IMR-90 (cell line): ENCODE measurements at regions not wholly inside any gene's neighbourhood (a gene's known extent, or its start where the extent isn't known, plus 50 kb on each side); places are given as distances from the start of the nearest gene placed in this dataset.

Experiments used
- ATAC-seq: fragments of 200-7000 bp; cut with Tn5 transposase; 2 replicates; pipeline ENCODE4 v1.9.1; 2020; ENCODE audit warnings: low read depth, mild to moderate bottlenecking, moderate library complexity
- BruUV-seq: library from RNA; stranded (reverse); fragments of 400-500 nt; replicated peaks from 2 replicates; lab custom pipeline; 2021; lab: Mats Ljungman, UMichigan
- CTCF ChIA-PET: fragments of 300-600 bp; formaldehyde crosslinking; extraction: SDS; loops from one replicate; lab custom pipeline; 2021; ENCODE audit warnings: antibody characterized with exemption; lab: Yijun Ruan, JAX
- POLR2A ChIA-PET: fragments of 300-600 bp; sonication (Branson Sonifier 250); formaldehyde crosslinking; loops from one replicate; lab custom pipeline; 2022; ENCODE audit warnings: antibody characterized with exemption; ENCODE audit not compliant: unreplicated experiment; lab: Charles Lee
- DNase-seq: peaks from one replicate; pipeline ENCODE4 v3.0.0; 2013
- H2AFZ ChIP-seq: replicated peaks from 2 replicates; pipeline ENCODE3; 2013; ENCODE audit warnings: low read length, mild to moderate bottlenecking; ENCODE audit not compliant: poor library complexity
- H2AK5ac ChIP-seq: 2 replicates; pipeline ENCODE4 v1.6.1; 2013; ENCODE audit warnings: low read depth, low read length, inconsistent platforms
- H2AK9ac ChIP-seq: replicated peaks from 2 replicates; pipeline ENCODE3; 2013; ENCODE audit warnings: mild to moderate bottlenecking, low read depth, low read length, moderate library complexity; ENCODE audit not compliant: poor library complexity
- H2BK120ac ChIP-seq: 2 replicates; pipeline ENCODE4 v1.6.1; 2013; ENCODE audit warnings: low read depth, low read length, inconsistent platforms
- H2BK15ac ChIP-seq: 3 replicates; pipeline ENCODE4 v1.6.1; 2013; ENCODE audit warnings: low read depth, low read length, inconsistent platforms
- H2BK20ac ChIP-seq: 2 replicates; pipeline ENCODE4 v1.6.1; 2013; ENCODE audit warnings: low read depth, mild to moderate bottlenecking, inconsistent platforms, low read length, moderate library complexity
- H2BK5ac ChIP-seq: 2 replicates; pipeline ENCODE4 v1.6.1; 2013; ENCODE audit warnings: mild to moderate bottlenecking, low read depth, low read length, inconsistent platforms; ENCODE audit not compliant: poor library complexity, severe bottlenecking
- H3K14ac ChIP-seq: replicated peaks from 2 replicates; pipeline ENCODE4 v1.6.1; 2013; ENCODE audit warnings: low read depth, low read length, inconsistent platforms
- H3K18ac ChIP-seq: 2 replicates; pipeline ENCODE4 v1.6.1; 2013; ENCODE audit warnings: low read depth, low read length, control low read depth
- H3K23ac ChIP-seq: 2 replicates; pipeline ENCODE4 v1.6.1; 2013; ENCODE audit warnings: low read depth, low read length, inconsistent platforms
- H3K27ac ChIP-seq: 2 replicates; pipeline ENCODE4 v1.5.1; 2013; ENCODE audit warnings: mild to moderate bottlenecking, control low read depth, low read length; ENCODE audit not compliant: insufficient read depth
- H3K27me3 ChIP-seq: 2 replicates; pipeline ENCODE4 v1.6.1; 2013; ENCODE audit warnings: low read length; ENCODE audit not compliant: control insufficient read depth, insufficient read depth
- H3K36me3 ChIP-seq: 2 replicates; pipeline ENCODE4 v1.6.1; 2013; ENCODE audit warnings: low read length, mixed read lengths; ENCODE audit not compliant: control insufficient read depth, insufficient read depth
- H3K4ac ChIP-seq: 2 replicates; pipeline ENCODE4 v1.6.1; 2013; ENCODE audit warnings: low read depth, low read length, inconsistent platforms
- H3K4me1 ChIP-seq: 2 replicates; pipeline ENCODE4 v1.6.1; 2013; ENCODE audit warnings: low read length, mixed read lengths; ENCODE audit not compliant: control insufficient read depth, insufficient read depth
- H3K4me2 ChIP-seq: 2 replicates; pipeline ENCODE4 v1.6.1; 2013; ENCODE audit warnings: low read depth, mild to moderate bottlenecking, control low read depth, low read length, moderate library complexity
- H3K4me3 ChIP-seq: 2 replicates; pipeline ENCODE4 v1.5.1; 2013; ENCODE audit warnings: low read depth, mild to moderate bottlenecking, control low read depth, low read length, moderate library complexity; ENCODE audit not compliant: insufficient read depth
- H3K56ac ChIP-seq: 2 replicates; pipeline ENCODE4 v1.6.1; 2013; ENCODE audit warnings: low read length, inconsistent platforms; ENCODE audit not compliant: insufficient read depth; ENCODE audit errors: extremely low read depth
- H3K79me1 ChIP-seq, 2 experiments: 2 replicates each; pipeline ENCODE4 v1.6.1; 2013; ENCODE audit warnings: low read length in 2 of 2, inconsistent platforms in 1 of 2, low read depth in 1 of 2
- H3K9ac ChIP-seq: 2 replicates; pipeline ENCODE4 v1.6.1; 2013; ENCODE audit warnings: low read depth, low read length, control low read depth
- H3K9me1 ChIP-seq: 2 replicates; pipeline ENCODE4 v1.6.1; 2013; ENCODE audit warnings: low read length, inconsistent platforms; ENCODE audit not compliant: insufficient read depth
- H3K9me3 ChIP-seq: 2 replicates; pipeline ENCODE4 v1.6.1; 2013; ENCODE audit warnings: low read length; ENCODE audit not compliant: control insufficient read depth, insufficient read depth
- H4K20me1 ChIP-seq: 2 replicates; pipeline ENCODE4 v1.6.1; 2013; ENCODE audit warnings: low read length, inconsistent platforms; ENCODE audit not compliant: insufficient read depth
- H4K5ac ChIP-seq: 2 replicates; pipeline ENCODE4 v1.6.1; 2013; ENCODE audit warnings: mild to moderate bottlenecking, low read depth, low read length, control low read depth
- H4K8ac ChIP-seq, 2 experiments: 2 replicates each; pipeline ENCODE4 v1.6.1; 2013; ENCODE audit warnings: low read depth in 2 of 2, low read length in 2 of 2, control low read depth in 1 of 2, inconsistent platforms in 1 of 2
- H4K91ac ChIP-seq: 2 replicates; pipeline ENCODE4 v1.6.1; 2013; ENCODE audit warnings: low read depth, low read length, inconsistent platforms; ENCODE audit not compliant: insufficient read depth
- RAD21 ChIP-seq: IDR thresholded peaks from 2 replicates; pipeline ENCODE4 v1.6.1; 2012; ENCODE audit warnings: low read length, improper control_type of control experiment
- WGBS, 2 experiments: methylation state at CpG; one replicate each; pipeline versions ENCODE4 v1.1.5 to v1.1.7; 2013; ENCODE audit warnings: missing lambda C conversion rate in 2 of 2; ENCODE audit not compliant: insufficient read length in 1 of 2; ENCODE audit errors: extremely low coverage in 2 of 2; 5-methylcytosine and 5-hydroxymethylcytosine counted together
- dilution Hi-C: fragments of 300-500 bp; cut with HindIII; formaldehyde crosslinking; loops from one replicate; pipeline ENCODE4 v1.14.3; 2018; ENCODE audit warnings: low sequenced_read_pairs; ENCODE audit not compliant: unreplicated experiment
- in situ Hi-C: fragments of 300-500 bp; cut with MboI; formaldehyde crosslinking; loops from 3 replicates; pipeline ENCODE4 v1.14.3; 2019; ENCODE audit warnings: low sequenced_read_pairs, inconsistent platforms, mixed read lengths
- intact Hi-C: fragments of 100-400 bp; cut with micrococcal nuclease; formaldehyde crosslinking; loops from 2 replicates; pipeline ENCODE4 v1.10.0; 2022

- no peak overlapping the region for H4K91ac ChIP-seq
- no peaks in the 10 kb centered on the region for H3K9me3 ChIP-seq
- no peaks in the 10 kb centered on the region for H3K4me1 ChIP-seq
- no peak for ATAC-seq
- no peaks in the 10 kb centered on the region for H3K9me1 ChIP-seq
- H2BK5ac ChIP-seq = no peak overlapping the region
- ChIA-PET CTCF (no interaction called here), POLR2A (interaction anchor here (0.5 kb wide), 1 partner anchor 28 kb away, joined by 3 read pairs; no protein-coding TSS in a partner anchor)
- no peak for TF ChIP-seq RAD21
- H3K4me2 ChIP-seq = no peak overlapping the region
- DNase-seq = no peak
- H2AK5ac ChIP-seq = no peak overlapping the region
- no peak overlapping the region for H3K18ac ChIP-seq
- H3K79me1 ChIP-seq = no peaks in the 10 kb centered on the region
- no peak overlapping the region for H4K8ac ChIP-seq
- H3K23ac ChIP-seq = no peak overlapping the region
- intact Hi-C loops = no loop called here
- no peak overlapping the region for H3K9ac ChIP-seq
- H2BK120ac ChIP-seq = no peak overlapping the region
- no peak overlapping the region for H3K14ac ChIP-seq
- no peak overlapping the region for H2BK20ac ChIP-seq
- no peak overlapping the region for H3K56ac ChIP-seq
- 86% methylated on average over 1 of the region's 3 CpGs; no CpG with 5 or more reads in 1 of the 2 experiments for WGBS, 2 experiments
- no peak overlapping the region for H3K4ac ChIP-seq
- H3K4me3 ChIP-seq = no peak overlapping the region
- no peaks in the 10 kb centered on the region for H3K27me3 ChIP-seq
- in situ Hi-C loops = no loop called here
- H4K5ac ChIP-seq = no peak overlapping the region
- H2AK9ac ChIP-seq = no peak overlapping the region
- dilution Hi-C loops = no loop called here
- no peaks in the 10 kb centered on the region for H3K36me3 ChIP-seq
- no peaks in the 10 kb centered on the region for H4K20me1 ChIP-seq
- H2AFZ ChIP-seq = no peak overlapping the region
- H2BK15ac ChIP-seq = no peak overlapping the region
- BruUV-seq = no TSS peak
- H3K27ac ChIP-seq = no peak overlapping the region
Observed at GRCh38 chr11:15810082-15810481, 546.3 kb downstream of the SOX6 start.
